ELR (cell line): ENCODE measurements at regions not wholly inside any gene's neighbourhood (a gene's known extent, or its start where the extent isn't known, plus 50 kb on each side); places are given as distances from the start of the nearest gene placed in this dataset.

Source experiments
- DNase-seq: peaks from one replicate; pipeline ENCODE4 v3.0.0-alpha.2; 2015; ENCODE audit warnings: low read depth

- DNase-seq = no peak
Measured at GRCh38 chr7:12741951-12742575, 54.6 kb downstream of the ARL4A start.

GRCh38 chr7:12746211-12746610 is 58.8 kb downstream of the ARL4A start:
- no peak for DNase-seq

GRCh38 chr7:12747687-12748306 is 60.4 kb downstream of the ARL4A start:
- peak; percentile 66 for DNase-seq

- DNase-seq = no peak
Measured at GRCh38 chr7:12749069-12749468, 61.6 kb downstream of the ARL4A start.

- DNase-seq = no peak
Measured at GRCh38 chr7:12749746-12750145, 62.3 kb downstream of the ARL4A start.

GRCh38 chr7:12751764-12752163 is 64.3 kb downstream of the ARL4A start:
- no peak for DNase-seq

- DNase-seq = peak; percentile 20
Measured at GRCh38 chr7:12754179-12754578, 66.7 kb downstream of the ARL4A start.

- peak; percentile 64 for DNase-seq
Measured at GRCh38 chr7:12756821-12757220, 69.4 kb downstream of the ARL4A start.

- peak; percentile 79 for DNase-seq
Measured at GRCh38 chr7:12757443-12757842, 70.0 kb downstream of the ARL4A start.

GRCh38 chr7:12759151-12759550 is 71.7 kb downstream of the ARL4A start:
- no peak for DNase-seq

- DNase-seq = no peak
Measured at GRCh38 chr7:12761111-12761510, 73.7 kb downstream of the ARL4A start.

- DNase-seq = no peak
Measured at GRCh38 chr7:12761691-12762090, 74.3 kb downstream of the ARL4A start.

GRCh38 chr7:12764458-12764891 is 77.0 kb downstream of the ARL4A start:
- DNase-seq = no peak

GRCh38 chr7:12765431-12766100 is 78.1 kb downstream of the ARL4A start:
- DNase-seq = peak; percentile 28

GRCh38 chr7:12766416-12766815 is 79.0 kb downstream of the ARL4A start:
- DNase-seq = no peak

GRCh38 chr7:12768948-12769347 is 81.5 kb downstream of the ARL4A start:
- no peak for DNase-seq

GRCh38 chr7:12769444-12769843 is 82.0 kb downstream of the ARL4A start:
- DNase-seq = peak; percentile 14

- DNase-seq = no peak
Measured at GRCh38 chr7:12770227-12770975, 83.0 kb downstream of the ARL4A start.

GRCh38 chr7:12771378-12771877 is 84.0 kb downstream of the ARL4A start:
- DNase-seq = no peak

GRCh38 chr7:12772768-12773167 is 85.3 kb downstream of the ARL4A start:
- no peak for DNase-seq

GRCh38 chr7:12777257-12777656 is 89.8 kb downstream of the ARL4A start:
- peak; percentile 11 for DNase-seq

GRCh38 chr7:12779947-12780346 is 92.5 kb downstream of the ARL4A start:
- DNase-seq = no peak
